Spleen (tissue), 7 donors: ENCODE measurements at regions not wholly inside any gene's neighbourhood (a gene's known extent, or its start where the extent isn't known, plus 50 kb on each side); places are given as distances from the start of the nearest gene placed in this dataset.

ENCODE experiments used
- POLR2A ChIP-seq, 3 donors: fragments of 450-650 bp; IDR thresholded peaks; one replicate each; pipeline ENCODE4 v1.5.1; 2017; ENCODE audit warnings: antibody characterized with exemption in 3 of 3, mild to moderate bottlenecking in 1 of 3
- POLR2AphosphoS5 ChIP-seq, 3 donors: sonication (generic); formaldehyde crosslinking; IDR thresholded peaks; one replicate each; pipeline ENCODE4 v1.5.1; 2017; ENCODE audit warnings: antibody characterized with exemption in 3 of 3
- TF ChIP-seq, protein P1 (sequence below), 11 experiments: fragments of 200-600 bp in 7 of 11; fragments of 450-650 bp in 4 of 11; sonication (generic) in 4 of 11; IDR thresholded peaks in 8 of 11; conservative IDR thresholded peaks in 3 of 11; 1 replicate in 7 of 11; 2 replicates in 4 of 11; pipeline versions ENCODE4 v1.4.0 to v1.8.0; 2016 to 2021; ENCODE audit warnings: antibody characterized with exemption in 11 of 11, inconsistent platforms in 4 of 11, mild to moderate bottlenecking in 1 of 11
- donor health status: DM: no; HTN: no; CAD: no; lungs with moderate emphysema.
- donor health status: DM: no; HTN: no; CAD: no.
- donor health status: DM: no; HTN: no; CAD: no.

DNA sequence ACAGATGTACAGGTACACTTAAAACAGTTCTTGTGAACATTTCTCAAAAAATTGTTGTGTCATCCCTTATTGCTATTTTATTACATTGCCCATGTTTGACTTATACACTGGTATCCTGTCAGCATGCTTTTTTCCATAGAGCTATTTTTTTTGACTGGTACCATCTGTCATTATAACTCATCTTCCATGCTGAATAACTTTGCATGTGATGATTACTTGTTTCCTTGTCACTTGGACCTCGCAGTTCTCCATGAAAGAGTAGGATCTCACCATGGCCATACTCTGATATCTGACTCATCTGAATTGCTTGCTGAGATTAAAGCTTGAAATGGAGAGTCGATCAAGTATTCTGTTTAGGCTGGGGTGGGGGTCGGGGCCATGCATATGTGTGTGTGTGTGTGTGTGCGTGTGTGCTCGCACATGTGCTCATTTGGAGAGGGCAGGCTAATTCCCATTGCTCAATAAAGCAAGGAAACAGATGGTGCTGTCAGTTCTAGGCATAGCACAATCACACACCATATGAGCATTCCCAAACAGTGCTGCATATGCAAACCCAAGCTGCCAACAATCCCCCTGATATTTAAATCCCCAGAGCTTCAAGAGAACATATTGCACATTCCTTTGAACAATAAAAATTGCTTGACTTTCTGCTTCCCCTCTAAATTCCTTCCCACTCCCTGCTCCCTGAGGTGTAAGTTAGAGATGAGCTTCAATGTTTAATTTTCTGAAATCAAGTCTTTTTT lies 62.9 kb downstream of the NHLRC3 start:
- TF ChIP-seq, protein P1, sequence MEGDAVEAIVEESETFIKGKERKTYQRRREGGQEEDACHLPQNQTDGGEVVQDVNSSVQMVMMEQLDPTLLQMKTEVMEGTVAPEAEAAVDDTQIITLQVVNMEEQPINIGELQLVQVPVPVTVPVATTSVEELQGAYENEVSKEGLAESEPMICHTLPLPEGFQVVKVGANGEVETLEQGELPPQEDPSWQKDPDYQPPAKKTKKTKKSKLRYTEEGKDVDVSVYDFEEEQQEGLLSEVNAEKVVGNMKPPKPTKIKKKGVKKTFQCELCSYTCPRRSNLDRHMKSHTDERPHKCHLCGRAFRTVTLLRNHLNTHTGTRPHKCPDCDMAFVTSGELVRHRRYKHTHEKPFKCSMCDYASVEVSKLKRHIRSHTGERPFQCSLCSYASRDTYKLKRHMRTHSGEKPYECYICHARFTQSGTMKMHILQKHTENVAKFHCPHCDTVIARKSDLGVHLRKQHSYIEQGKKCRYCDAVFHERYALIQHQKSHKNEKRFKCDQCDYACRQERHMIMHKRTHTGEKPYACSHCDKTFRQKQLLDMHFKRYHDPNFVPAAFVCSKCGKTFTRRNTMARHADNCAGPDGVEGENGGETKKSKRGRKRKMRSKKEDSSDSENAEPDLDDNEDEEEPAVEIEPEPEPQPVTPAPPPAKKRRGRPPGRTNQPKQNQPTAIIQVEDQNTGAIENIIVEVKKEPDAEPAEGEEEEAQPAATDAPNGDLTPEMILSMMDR (IDR thresholded peaks at IDR 0.05 in 8 of 11, conservative IDR thresholded peaks at IDR 0.05 in 3 of 11) = no peak
- TF ChIP-seq POLR2AphosphoS5 (IDR thresholded peaks at IDR 0.05) (no peak), POLR2A (IDR thresholded peaks at IDR 0.05) (no peak)
